Stomach (tissue), 4 donors: ENCODE measurements at regions not wholly inside any gene's neighbourhood (a gene's known extent, or its start where the extent isn't known, plus 50 kb on each side); places are given as distances from the start of the nearest gene placed in this dataset.

Experiments used
- CTCF ChIP-seq, 7 experiments: fragments of 450-650 bp in 4 of 7; fragments of 200-600 bp in 3 of 7; sonication (generic) in 3 of 7; IDR thresholded peaks; one replicate each; pipeline ENCODE4 v1.5.1; 2016 to 2019; ENCODE audit warnings: antibody characterized with exemption in 7 of 7, control low read depth in 2 of 7, mild to moderate bottlenecking in 1 of 7
- POLR2A ChIP-seq, 4 donors: fragments of 450-650 bp; IDR thresholded peaks; one replicate each; pipeline ENCODE4 v1.6.1; 2016; ENCODE audit warnings: antibody characterized with exemption in 4 of 4, control low read depth in 2 of 4, mild to moderate bottlenecking in 1 of 4, moderate library complexity in 1 of 4

GRCh38 chr2:60678551-60678950 is 77.5 kb upstream of the PAPOLG start:
- TF ChIP-seq CTCF (IDR thresholded peaks at IDR 0.05): no peak
- no peak for TF ChIP-seq POLR2A (IDR thresholded peaks at IDR 0.05)
